Aorta (tissue), 5 donors: ENCODE measurements at regions not wholly inside any gene's neighbourhood (a gene's known extent, or its start where the extent isn't known, plus 50 kb on each side); places are given as distances from the start of the nearest gene placed in this dataset.

ENCODE experiments used
- ATAC-seq: fragments of 200-7000 bp; cut with Tn5 transposase; one replicate; pipeline ENCODE4 v1.9.1; 2022; ENCODE audit warnings: moderate library complexity; ENCODE audit not compliant: low FRiP score
- DNase-seq, 2 donors: peaks; one replicate each; pipeline ENCODE4 v3.0.0-alpha.2; 2020
- H3K27ac ChIP-seq, 2 donors: one replicate each; pipeline ENCODE4 v1.5.1; 2013; ENCODE audit warnings: low read length in 2 of 2, mild to moderate bottlenecking in 2 of 2, moderate library complexity in 2 of 2, control low read depth in 1 of 2, inconsistent platforms in 1 of 2, low read depth in 1 of 2
- H3K27me3 ChIP-seq, 2 donors: one replicate each; pipeline ENCODE4 v1.6.1; 2013; ENCODE audit warnings: control low read depth in 1 of 2, low read length in 1 of 2, mild to moderate bottlenecking in 1 of 2, moderate library complexity in 1 of 2; ENCODE audit not compliant: insufficient read depth in 2 of 2, control insufficient read depth in 1 of 2
- H3K36me3 ChIP-seq, 2 donors: one replicate each; pipeline ENCODE4 v1.6.1; 2013; ENCODE audit warnings: control low read depth in 1 of 2, low read length in 1 of 2, mild to moderate bottlenecking in 1 of 2; ENCODE audit not compliant: insufficient read depth in 2 of 2, control insufficient read depth in 1 of 2
- H3K4me1 ChIP-seq, 2 donors: one replicate each; pipeline ENCODE4 v1.6.1; 2013; ENCODE audit warnings: low read length in 2 of 2, control low read depth in 1 of 2, mild to moderate bottlenecking in 1 of 2, moderate library complexity in 1 of 2; ENCODE audit not compliant: insufficient read depth in 2 of 2, control insufficient read depth in 1 of 2
- H3K4me3 ChIP-seq, 2 donors: one replicate each; pipeline ENCODE4 v1.5.1; 2013; ENCODE audit warnings: low read length in 2 of 2, control low read depth in 1 of 2, mild to moderate bottlenecking in 1 of 2
- H3K9me3 ChIP-seq: one replicate; pipeline ENCODE4 v1.6.1; 2013; ENCODE audit warnings: mild to moderate bottlenecking, low read length; ENCODE audit not compliant: control insufficient read depth
- WGBS, 2 donors: extraction: QIAGEN DNeasy Blood & Tissue Kit; methylation state at CpG; one replicate each; pipeline ENCODE4 v1.1.7; 2013; 5-methylcytosine and 5-hydroxymethylcytosine counted together
- intact Hi-C, 2 donors: fragments of 100-400 bp; cut with DNase I; formaldehyde crosslinking; loops; one replicate each; pipeline versions ENCODE4 v1.14.2 to v1.15.0; 2022
- donor health status: healthy with polysubstance abuse.
- donor health status: Bipolar disorder and iron deficiency.
- donor health status: DM: no; HTN: no; CAD: no.
- donor health status: DM: no; HTN: no; CAD: no.
- donor health status: DM: yes; HTN: yes; CAD: no.

- DNase-seq (no peak), ATAC-seq (no peak)
- WGBS, 2 donors, result 70% methylated on average over 13 of the region's 13 CpGs
- Histone ChIP-seq H3K27ac (peak overlapping the region in 1 of 2 donors; percentile 46), H3K27me3 (no peaks in the 10 kb centered on the region), H3K4me3 (no peak overlapping the region), H3K4me1 (no peaks in the 10 kb centered on the region), H3K36me3 (no peaks in the 10 kb centered on the region), H3K9me3 (no peaks in the 10 kb centered on the region)
- intact Hi-C loops, result no loop called here
Observed at GRCh38 chr9:129478961-129479630, 141.8 kb downstream of the C9orf50 start.

GRCh38 chr9:129478461-129478860 is 142.4 kb downstream of the C9orf50 start:
- intact Hi-C loops, result no loop called here
- Histone ChIP-seq H3K36me3 (no peaks in the 10 kb centered on the region), H3K27ac (peak overlapping the region in 1 of 2 donors; percentile 46), H3K4me1 (no peaks in the 10 kb centered on the region), H3K9me3 (no peaks in the 10 kb centered on the region), H3K27me3 (no peaks in the 10 kb centered on the region), H3K4me3 (no peak overlapping the region)
- DNase-seq (no peak), ATAC-seq (no peak)
- WGBS, 2 donors, result 91 to 94% methylated on average over 3 of the region's 3 CpGs

- no peak for ATAC-seq
- Histone ChIP-seq H3K9me3 (no peaks in the 10 kb centered on the region), H3K27ac (no peak overlapping the region)
Observed at GRCh38 chr9:129476821-129477611, 143.9 kb downstream of the C9orf50 start.

GRCh38 chr9:129474740-129475404 is 146.0 kb downstream of the C9orf50 start:
- Histone ChIP-seq H3K4me3 (no peak overlapping the region), H3K4me1 (no peaks in the 10 kb centered on the region), H3K9me3 (no peaks in the 10 kb centered on the region), H3K27ac (peak overlapping the region in 1 of 2 donors; percentile 65), H3K36me3 (no peaks in the 10 kb centered on the region), H3K27me3 (no peaks in the 10 kb centered on the region)
- ATAC-seq (no peak), DNase-seq (no peak)
- intact Hi-C loops, result no loop called here
- WGBS, 2 donors, result 90% methylated on average over 6 of the region's 6 CpGs

More at GRCh38 chr9:129476821-129477611, 143.9 kb downstream of the C9orf50 start:
- DNase-seq, result no peak
- Histone ChIP-seq H3K4me1 (no peaks in the 10 kb centered on the region), H3K36me3 (no peaks in the 10 kb centered on the region), H3K27me3 (no peaks in the 10 kb centered on the region), H3K4me3 (no peak overlapping the region)
- 82 to 83% methylated on average over 17 of the region's 17 CpGs for WGBS, 2 donors
- intact Hi-C loops, result no loop called here

GRCh38 chr9:129473523-129474244 is 147.2 kb downstream of the C9orf50 start:
- Histone ChIP-seq H3K27ac (peak overlapping the region in 1 of 2 donors; percentile 48), H3K4me3 (no peak overlapping the region), H3K27me3 (no peaks in the 10 kb centered on the region), H3K4me1 (no peaks in the 10 kb centered on the region), H3K36me3 (no peaks in the 10 kb centered on the region), H3K9me3 (no peaks in the 10 kb centered on the region)
- intact Hi-C loops, result no loop called here
- peak; percentile 83 for ATAC-seq
- peak; percentile 80 to 88 for DNase-seq
- 19 to 20% methylated on average over 15 of the region's 15 CpGs for WGBS, 2 donors

GRCh38 chr9:129472651-129473102 is 148.2 kb downstream of the C9orf50 start:
- intact Hi-C loops, result no loop called here
- ATAC-seq (no peak), DNase-seq (no peak)
- no peaks in the 10 kb centered on the region for H3K27me3 ChIP-seq
- no peaks in the 10 kb centered on the region for H3K36me3 ChIP-seq
- whole genome bisulfite sequencing, 2 donors, result 82 to 86% methylated on average over 6 of the region's 6 CpGs
- H3K4me3 ChIP-seq, result no peak overlapping the region
- H3K4me1 ChIP-seq, result no peaks in the 10 kb centered on the region
- no peak overlapping the region for H3K27ac ChIP-seq
- H3K9me3 ChIP-seq, result no peaks in the 10 kb centered on the region

GRCh38 chr9:129471201-129472019 is 149.5 kb downstream of the C9orf50 start:
- Histone ChIP-seq H3K27me3 (no peaks in the 10 kb centered on the region), H3K36me3 (no peaks in the 10 kb centered on the region), H3K9me3 (no peaks in the 10 kb centered on the region), H3K4me3 (no peak overlapping the region), H3K27ac (no peak overlapping the region), H3K4me1 (no peaks in the 10 kb centered on the region)
- DNase-seq (no peak), ATAC-seq (no peak)
- WGBS, 2 donors, result 91 to 96% methylated on average over 5 of the region's 5 CpGs
- intact Hi-C loops, result no loop called here

GRCh38 chr9:129469988-129470316 is 150.9 kb downstream of the C9orf50 start:
- intact Hi-C loops, result no loop called here
- no peaks in the 10 kb centered on the region for H3K4me1 ChIP-seq
- WGBS, 2 donors, result 94 to 95% methylated on average over 6 of the region's 6 CpGs

More at GRCh38 chr9:129469988-129470316, 150.9 kb downstream of the C9orf50 start:
- Histone ChIP-seq H3K4me3 (no peak overlapping the region), H3K36me3 (no peaks in the 10 kb centered on the region), H3K27ac (no peak overlapping the region), H3K27me3 (no peaks in the 10 kb centered on the region), H3K9me3 (no peaks in the 10 kb centered on the region)
- ATAC-seq (no peak), DNase-seq (no peak)
